HG03060 (cell line): ENCODE measurements at regions not wholly inside any gene's neighbourhood (a gene's known extent, or its start where the extent isn't known, plus 50 kb on each side); places are given as distances from the start of the nearest gene placed in this dataset.

Experiments used
- ATAC-seq: cut with Tn5 transposase; IDR thresholded peaks from one replicate; pipeline ENCODE4 v1.9.1; 2021; ENCODE audit warnings: low read depth, moderate number of reproducible peaks; ENCODE audit not compliant: unreplicated experiment

DNA sequence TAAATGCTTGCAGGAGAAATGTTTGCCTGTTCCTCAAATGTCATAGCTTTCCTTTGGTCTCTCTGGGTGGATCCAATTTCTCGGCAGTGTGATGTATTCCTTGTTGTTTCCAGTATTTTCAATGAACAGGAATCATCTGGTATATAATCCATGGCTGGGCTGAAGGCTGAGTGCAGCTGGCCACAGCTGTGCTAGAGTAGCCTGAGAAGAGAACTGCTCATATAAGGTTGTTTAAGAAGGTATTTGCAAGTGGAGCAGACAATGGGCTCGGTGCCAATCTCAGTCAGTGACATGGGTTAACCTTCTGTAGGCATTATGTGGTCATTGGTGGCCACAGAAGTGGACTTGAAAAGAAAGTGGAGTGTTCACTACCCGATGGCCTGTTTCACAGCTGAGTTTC, 390.3 kb downstream of the SPRY1 start:
- ATAC-seq: no peak

DNA sequence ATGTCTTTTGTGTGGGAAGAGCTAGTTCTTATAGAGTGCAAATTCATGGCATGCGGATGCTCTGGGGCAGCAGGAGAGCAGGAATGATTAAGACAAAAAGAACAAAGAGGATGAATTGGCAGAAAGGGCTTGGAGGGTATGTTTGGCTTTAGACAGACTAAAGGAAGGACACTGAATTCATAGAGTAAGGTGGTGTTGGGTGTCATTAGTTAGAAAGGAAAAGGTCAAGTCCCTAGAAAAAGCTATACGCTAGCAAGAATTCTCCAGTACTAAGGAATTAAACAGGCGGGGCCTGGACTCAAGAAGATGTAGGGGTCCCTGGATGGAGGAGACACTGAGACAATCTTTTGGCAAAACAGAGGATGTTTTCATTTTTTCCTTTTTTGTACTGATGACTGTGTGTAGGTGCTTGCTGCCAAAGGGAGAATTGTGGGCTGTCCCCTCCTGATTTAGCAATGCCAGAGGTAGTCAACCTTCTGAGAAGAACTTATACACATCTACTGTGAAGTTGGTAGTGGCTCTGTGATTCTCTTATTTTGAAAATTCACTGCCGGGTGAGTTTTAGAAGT, 391.0 kb downstream of the SPRY1 start:
- no peak for ATAC-seq

DNA sequence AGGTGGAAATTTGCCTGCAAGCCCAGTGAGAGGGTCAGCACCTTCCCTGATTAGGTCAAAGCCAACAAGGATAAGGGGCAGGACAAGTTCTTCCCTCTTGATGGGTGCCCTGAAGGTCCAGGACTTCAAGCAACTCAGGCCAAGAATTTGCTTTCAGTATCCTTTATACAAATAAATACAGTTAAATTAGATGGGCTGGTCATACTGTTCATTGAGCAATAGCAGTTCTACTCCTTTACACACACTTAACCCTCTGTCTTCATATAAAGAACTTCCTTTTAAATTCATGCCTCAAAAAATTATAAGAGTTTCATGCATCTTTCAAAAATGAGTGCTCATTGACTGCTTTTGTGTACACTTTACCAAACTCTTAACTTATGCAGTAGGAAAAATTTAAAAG, 392.0 kb downstream of the SPRY1 start:
- ATAC-seq: no peak

DNA sequence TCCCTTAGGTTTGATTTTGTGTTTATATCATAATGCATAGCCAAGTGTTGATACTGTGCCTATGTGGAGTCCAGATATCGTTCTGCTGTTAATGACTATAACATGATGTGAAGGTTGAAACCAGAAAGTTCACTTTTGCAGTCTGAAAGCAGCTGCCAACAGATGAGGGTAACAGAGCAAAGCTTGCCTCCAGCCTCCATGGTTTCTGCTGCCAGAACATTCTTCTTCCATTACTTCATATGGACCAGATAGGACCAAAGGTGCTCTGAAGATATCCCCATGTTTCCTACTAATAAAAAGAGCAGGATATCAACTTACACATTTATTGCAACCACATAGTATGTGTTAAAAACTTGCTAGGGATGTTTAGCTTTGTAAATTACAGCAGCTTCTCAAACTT, 394.1 kb downstream of the SPRY1 start:
- no peak for ATAC-seq

DNA sequence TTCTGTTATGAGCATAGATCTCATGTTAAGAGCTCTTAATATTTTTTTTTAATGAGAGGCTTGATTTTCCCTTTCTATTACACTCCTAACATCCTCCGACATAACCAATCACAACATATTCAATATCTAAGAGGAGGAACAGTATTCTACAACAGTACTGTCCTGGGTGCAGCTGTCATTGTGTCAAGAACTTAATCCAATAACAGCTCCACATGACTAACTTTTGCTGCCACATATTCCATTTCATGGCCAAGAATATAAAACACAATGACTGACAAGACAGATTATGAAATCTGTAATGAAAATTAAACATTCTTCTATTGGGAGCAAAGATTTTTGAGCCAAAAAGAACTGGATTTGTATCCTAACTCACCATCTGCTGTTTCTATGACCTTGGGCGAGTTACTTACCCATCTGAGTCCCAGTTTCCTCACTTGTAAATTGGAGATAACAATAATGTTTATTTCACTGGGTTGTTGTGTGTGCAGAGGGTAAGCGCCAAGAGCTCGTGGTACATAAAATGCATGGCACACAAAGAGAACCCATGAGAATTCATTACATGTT, 405.6 kb downstream of the SPRY1 start:
- ATAC-seq: no peak

DNA sequence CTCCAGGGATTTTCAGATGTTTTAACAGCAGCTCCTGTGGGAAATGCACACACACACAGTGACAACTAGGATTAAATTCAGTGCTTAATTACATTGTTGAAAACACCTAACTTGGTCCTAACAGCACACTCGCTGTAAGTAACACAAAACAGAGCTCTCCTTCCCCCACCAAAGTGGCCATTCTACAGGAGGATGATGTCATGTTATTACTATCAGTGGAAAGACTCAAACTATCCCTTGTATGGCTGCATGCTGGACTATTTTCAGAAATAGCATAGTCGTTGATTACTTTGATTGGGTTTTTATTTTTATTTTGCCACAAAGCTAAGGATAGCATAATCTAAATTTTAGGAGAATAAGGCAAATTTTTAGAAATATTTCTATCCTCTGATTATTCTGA, 406.3 kb downstream of the SPRY1 start:
- no peak for ATAC-seq

DNA sequence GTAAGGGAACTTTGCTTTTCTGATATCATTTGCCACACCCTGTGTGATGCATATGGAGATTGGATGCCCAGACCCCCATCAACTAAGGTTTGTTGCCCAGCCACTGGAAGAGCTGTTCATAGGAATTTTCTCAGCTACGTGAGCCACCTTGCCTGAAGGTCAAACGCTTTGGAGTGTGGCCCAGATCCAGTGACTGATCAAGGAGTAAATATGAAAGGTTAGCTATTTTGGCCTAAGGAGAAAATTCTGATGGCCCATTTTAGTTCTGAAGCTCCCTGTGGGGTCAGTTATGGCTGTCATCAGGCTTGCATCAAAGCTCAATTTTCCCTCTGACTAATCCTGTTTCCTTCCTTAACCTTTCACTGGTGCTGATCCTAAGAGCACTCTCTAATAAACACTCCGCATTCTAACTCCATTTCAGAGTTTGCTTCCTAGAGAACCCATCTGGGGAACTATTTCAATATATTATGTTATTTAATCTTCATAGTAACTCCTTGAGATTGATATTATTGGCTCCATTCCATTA, 407.7 kb downstream of the SPRY1 start:
- ATAC-seq: no peak

DNA sequence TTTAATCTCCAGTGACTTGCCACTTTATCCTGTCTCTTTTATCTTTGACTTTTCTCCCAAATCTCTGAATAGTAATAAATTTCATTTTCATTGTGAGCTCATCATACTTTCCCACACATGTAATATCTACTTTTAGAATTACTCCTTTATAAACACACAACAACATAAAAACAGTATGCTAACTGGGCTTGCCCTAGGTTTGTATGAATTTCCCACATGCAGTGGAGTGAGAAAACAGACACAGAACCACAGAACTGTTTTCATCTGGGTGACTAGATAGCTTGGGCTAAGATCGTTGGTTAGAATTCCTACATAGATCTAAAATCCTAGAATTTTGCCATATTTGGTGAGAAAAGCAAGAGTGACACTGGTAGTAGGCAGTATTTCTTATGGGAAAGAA, 409.5 kb downstream of the SPRY1 start:
- no peak for ATAC-seq

DNA sequence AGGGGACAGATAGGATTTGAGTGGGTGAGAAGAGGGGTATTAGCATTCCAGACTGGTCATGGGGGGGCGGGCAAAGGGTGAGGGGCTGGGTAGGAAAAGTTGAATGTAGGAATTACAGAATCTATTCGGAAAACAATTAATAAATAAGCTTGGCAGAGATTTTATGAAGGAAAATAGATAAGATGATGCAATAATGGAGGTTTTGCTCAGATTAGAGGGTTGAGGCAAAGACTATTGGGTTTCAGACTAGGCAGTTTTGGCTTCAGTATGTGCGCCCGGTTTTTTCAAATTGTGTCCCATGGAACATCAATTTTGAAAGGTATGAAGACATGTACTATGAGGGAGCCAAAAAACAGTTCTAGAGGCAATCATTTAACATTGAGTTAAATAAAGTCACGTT, 410.6 kb downstream of the SPRY1 start:
- no peak for ATAC-seq

DNA sequence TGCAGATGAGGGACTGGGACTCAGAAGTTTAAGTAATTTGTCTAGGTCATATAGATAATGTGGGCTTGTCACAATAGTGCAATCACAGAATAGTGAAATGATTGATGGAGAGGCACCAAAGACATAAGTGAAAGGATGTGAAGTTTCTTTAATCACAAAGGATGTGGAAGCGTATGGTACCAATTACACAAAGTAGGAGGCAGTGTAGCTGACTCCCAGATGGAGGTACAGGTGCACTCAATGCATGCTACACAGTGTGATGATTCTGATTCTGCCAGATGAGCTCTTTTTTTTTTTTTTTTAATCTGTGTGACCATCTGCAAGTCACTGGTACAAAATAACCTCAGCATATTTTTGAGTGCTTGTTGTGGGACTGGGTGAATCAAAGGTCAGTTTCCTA, 411.3 kb downstream of the SPRY1 start:
- ATAC-seq: no peak

DNA sequence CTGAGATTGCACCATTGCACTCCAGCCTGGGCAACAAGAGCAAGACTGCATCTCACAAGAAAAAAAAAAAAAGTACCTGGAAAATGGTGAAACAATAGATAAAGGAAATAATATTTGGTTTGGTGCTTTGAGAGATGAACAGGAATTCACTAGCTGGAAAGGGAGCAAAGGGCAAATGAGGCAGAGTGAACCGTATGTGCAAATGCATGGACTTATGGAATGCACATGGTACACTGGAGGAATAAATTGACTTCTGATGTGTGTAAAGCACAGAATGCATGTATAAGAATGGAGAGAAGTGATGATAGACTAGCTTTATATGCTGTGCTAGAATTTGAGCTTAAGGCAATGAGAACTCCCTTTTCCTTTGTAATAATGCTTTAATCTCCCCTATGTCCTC, 413.3 kb downstream of the SPRY1 start:
- no peak for ATAC-seq

DNA sequence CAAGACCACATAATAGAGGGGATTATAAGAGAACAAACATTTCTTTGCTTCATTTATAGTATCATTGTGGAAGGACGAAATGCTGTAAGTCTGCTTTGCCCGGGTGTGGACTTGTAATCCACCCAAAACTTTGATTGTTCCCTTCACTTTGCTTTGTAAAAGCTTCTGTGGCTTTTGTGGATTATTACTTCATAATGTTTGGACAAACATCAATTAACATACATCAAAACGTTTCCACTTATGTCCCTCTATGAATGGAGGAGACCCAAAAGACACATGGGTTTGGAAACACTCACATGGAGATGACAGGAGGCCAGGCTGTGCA, 415.4 kb downstream of the SPRY1 start:
- peak; percentile 3 for ATAC-seq

DNA sequence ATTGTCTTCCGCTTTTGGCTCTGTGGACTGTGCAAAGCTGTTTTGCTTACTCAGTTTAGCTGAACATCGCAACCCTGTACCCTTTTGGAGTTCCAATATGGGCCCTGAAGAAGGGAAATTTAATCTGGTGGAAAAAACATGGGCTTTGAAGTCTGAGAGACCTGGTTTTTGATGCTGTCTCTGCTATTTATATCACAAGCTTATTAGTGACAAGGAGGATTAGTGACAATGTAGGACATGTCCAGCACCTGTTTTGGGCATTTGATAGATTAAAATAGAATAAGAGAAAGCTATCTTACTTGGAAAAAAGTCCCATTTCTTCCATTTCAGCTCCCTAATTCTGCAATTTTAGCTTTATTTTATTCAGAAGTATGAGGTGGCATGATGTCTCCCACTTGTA, 417.3 kb downstream of the SPRY1 start:
- no peak for ATAC-seq

DNA sequence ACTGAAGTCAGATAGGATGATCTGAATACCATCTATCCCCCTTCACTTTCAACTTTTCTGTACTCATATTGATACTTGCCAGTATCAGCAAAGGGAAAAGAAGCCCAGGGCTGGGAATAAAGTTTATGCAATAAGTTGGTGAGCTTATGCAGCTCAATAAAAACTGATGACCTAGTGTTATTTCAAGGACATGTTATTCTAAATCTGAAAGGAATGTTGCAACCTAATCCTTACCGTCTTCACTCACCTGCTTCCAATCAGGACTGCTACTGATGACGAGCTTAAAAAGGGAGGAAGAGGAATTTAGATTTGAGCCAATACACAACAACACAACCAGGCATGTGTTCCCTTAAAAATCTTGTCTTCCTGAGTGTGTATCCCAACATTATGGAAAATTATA, 419.9 kb downstream of the SPRY1 start:
- ATAC-seq: no peak

DNA sequence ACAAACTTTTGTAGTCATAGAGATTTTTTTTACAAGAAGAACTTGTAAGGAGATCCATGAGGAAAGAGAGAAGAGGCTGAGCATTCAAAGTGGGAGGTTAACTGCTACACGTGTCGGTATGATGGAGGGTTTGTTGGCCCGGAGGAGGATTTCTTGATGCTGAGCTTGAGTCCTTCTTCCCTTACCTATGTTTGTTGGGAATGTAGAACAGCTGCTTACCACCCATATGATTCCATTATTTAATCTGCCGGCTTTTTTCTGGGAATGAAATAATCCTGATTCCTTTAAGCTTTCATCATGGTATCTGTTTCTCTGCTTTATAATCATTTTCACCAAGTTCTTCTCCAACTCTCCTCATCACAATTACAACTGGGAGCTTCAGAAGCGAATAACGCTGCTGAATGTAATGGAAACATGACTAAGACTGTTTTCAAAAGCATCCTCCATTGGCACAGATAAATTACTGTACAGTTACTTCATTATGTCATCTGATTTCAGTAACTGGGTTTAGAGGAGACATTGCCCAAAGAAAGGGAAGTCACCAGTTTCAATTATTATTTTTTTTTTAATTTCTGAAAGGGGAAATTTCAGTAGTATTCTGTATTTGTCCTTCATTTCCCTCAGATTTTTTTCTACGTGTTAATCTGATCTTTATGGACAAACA, 420.6 kb downstream of the SPRY1 start:
- ATAC-seq: no peak

DNA sequence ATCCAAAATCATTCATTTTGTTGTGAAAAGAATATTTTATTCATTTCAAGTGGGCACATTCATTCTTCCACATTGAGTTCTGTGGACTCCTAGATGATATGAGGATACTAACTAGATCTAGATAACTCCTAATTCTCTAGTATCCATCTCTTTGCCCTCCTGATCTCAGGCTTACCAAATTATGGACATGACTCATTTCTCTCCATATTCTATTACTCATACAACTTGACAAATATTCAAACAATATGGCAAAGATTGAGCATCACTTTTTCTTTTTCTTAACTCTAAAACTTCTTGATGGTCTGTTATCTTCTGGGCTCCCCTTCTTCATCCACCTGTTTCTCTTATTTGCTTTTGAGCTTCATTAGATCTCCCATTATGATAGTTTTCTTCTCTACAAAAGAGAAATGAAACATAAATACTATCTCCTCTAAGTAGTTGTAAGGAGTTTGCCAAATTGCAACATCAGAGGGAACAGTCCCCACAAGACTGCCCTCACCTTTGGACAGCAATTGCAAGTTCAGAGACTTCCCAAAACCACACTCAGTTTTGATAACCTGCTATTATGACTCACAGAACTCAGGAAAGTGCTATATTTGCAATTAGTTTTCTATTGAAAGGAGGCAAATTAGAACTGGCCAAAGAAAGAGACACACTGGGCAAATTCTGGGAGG, 422.9 kb downstream of the SPRY1 start:
- no peak for ATAC-seq

DNA sequence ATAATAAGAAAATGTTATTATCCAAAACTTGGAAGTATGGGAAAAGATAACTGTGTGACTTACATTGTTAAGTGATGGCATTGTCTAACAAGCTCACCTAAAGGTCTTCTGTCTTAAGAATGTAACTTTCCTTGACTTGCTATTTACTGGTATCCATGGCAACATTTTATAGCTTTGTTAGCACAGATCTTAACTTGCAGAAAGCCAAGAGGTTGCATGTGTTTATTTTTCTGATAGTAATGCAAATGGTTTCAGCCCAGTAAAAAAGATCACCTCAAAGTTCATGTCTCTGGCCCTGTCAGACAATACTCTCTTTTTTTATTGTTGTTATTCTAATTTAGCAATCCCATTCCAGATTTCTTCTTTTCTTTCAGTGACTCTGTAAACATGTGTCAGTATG, 425.3 kb downstream of the SPRY1 start:
- no peak for ATAC-seq

DNA sequence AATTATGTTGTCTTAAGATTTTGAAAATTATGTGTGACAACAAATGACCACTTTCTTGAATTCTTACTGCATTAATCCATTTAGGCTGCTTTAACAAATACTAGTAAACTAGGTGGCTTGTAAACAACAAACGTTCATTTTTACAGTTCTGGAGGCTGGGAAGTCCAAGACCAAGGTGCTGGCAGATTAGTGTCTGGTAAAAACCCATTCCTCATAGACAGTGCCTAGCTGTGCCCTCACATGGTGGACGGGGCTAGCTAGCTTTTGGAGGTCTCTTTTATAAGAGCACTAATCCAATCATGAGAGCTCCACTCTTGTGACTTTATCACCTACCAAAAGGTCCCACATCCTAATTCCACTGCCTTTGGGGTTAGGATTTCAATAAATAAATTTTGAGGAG, 425.8 kb downstream of the SPRY1 start:
- no peak for ATAC-seq

DNA sequence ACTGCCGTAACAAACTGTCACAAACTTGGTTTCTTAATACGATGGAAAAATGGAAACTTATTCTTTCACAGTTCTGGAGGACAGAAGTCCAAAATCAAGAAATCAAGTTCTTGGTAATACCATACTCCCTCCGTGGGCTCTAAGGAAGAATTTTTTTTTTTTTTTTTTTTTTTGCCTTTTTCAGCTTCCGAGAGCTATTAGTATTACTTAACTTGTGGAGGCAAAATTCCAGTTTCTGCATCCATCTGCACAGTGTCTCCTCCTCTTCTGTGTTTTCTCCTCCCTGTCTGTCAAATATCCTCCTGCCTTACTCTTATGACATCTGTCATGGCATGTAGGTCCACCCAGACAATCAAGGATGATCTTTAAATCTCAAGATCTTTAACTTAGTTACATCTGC, 426.6 kb downstream of the SPRY1 start:
- ATAC-seq: no peak

DNA sequence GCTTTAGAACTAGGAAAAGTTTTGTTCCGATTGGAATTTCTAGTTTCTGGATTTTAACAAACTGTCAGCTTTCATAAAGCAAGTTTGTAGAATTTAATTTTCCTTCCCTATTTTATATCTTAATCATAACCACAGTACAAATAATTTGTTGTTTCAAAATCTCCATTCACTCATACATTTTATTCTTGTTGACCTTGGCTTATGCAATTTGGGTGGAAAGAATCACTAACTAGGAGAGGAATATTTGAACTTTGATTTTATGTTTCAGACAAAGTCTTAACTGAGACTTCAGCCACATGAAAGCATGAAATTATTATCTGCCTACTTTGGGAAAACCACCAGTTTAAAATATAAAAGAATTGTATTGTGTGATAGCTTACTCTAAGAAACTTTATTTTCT, 427.9 kb downstream of the SPRY1 start:
- no peak for ATAC-seq

DNA sequence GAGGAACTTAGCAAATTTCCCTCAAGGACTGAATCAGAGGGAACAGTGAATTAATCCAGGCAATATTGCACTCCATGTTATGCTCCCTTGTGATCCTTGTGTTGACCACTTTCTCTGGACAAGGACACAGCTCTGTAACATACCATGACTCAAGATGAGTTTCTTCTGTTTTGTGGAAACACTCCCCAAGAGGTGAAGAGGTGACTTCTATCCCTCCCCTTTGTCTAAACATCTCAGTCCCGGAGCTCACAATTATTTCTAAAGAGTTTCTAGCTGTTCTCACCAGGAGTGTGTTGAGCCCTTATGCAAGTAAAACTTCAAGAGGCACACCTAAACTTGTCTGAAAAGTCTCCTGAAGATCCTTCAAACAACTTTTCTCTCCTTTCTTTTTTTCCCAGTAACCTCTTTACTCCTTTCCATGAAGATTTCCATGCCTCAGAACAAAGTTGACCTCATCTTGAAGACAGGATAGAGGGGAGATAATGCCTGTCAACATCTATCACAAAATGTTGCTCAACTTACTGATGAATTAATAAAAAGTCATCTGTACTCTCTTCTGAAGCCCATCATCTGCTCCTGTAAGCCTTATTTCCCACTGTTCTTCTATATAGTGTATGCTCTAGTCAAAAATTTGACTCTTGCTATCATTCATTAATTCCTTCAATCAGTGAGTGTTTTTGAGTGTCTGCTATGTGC, 429.1 kb downstream of the SPRY1 start:
- no peak for ATAC-seq
